ENCODE measurements at regions not wholly inside any gene's neighbourhood (a gene's known extent, or its start where the extent isn't known, plus 50 kb on each side); places are given as distances from the start of the nearest gene placed in this dataset.
"Not testable (repeated sequence)": the region's sequence is repeated elsewhere in the genome, so short reads cannot be mapped to it uniquely, and the experiment has no call there.

DNA sequence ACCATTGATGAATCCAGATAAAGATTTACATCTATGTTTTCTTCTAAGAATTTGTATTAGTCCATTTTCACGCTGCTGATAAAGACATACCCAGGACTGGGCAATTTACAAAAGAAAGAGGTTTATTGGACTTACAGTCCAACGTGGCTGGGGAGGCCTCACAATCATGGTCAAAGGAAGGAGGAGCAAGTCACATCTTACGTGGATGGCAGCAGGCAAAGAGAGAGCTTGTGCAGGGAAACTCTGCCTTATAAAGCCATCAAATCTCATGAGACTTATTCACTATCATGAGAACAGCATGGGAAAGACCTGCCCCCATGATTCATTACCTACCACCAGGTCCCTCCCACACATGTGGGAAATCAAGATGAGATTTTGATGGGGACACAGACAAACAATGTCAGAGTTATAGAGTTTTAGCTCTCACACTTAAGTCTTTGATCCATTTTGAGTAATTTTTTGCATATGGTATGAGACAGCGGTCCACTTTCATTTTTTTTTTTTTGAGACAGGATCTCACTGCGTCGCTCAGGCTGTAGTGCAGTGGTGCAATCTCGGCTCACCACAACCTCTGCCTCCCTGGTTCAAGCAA lies 53.5 kb upstream of the JADE2 start:
- H2AFZ ChIP-seq; H3K27ac ChIP-seq; H3K9me2 ChIP-seq (replicated peaks; ENCODE audit: insufficient read depth); H3K4me1 ChIP-seq (ENCODE audit: insufficient read depth); H4K20me1 ChIP-seq (ENCODE audit: insufficient read depth, poor library complexity, severe bottlenecking); H3K36me3 ChIP-seq (replicated peaks; ENCODE audit: insufficient read depth, low read depth); H3K4me3 ChIP-seq; H3K79me2 ChIP-seq; DNase-seq (ENCODE audit: low spot score); H3K9me3 ChIP-seq (ENCODE audit: low read depth); H3K4me2 ChIP-seq; H3K27me3 ChIP-seq: not testable (repeated sequence)
- WGBS (ENCODE audit: low lambda C conversion rate, missing lambda C conversion rate), result 91% methylated on average over 7 of the region's 7 CpGs

- TF ChIP-seq EZH2 (IDR thresholded peaks at IDR 0.05; ENCODE audit: borderline replicate concordance) (no peak), EZH2phosphoT487 (IDR thresholded peaks at IDR 0.05; ENCODE audit: low read depth, severe bottlenecking, unreplicated experiment) (no peak), CTCF (IDR thresholded peaks at IDR 0.05; ENCODE audit: poor library complexity) (no peak)
- H3K9me3 ChIP-seq (ENCODE audit: low read depth), result no peaks in the 10 kb centered on the region
- no peak overlapping the region for H3K4me2 ChIP-seq
- no peak for DNase-seq (ENCODE audit: low spot score)
- no peaks in the 10 kb centered on the region for H3K36me3 ChIP-seq (replicated peaks; ENCODE audit: insufficient read depth, low read depth)
- no peak overlapping the region for H2AFZ ChIP-seq
- H3K79me2 ChIP-seq, result no peaks in the 10 kb centered on the region
- whole genome bisulfite sequencing (ENCODE audit: low lambda C conversion rate, missing lambda C conversion rate), result 84% methylated on average over 3 of the region's 3 CpGs
- H3K4me3 ChIP-seq, result no peak overlapping the region
- no peak overlapping the region for H3K27ac ChIP-seq
- H3K9me2 ChIP-seq (replicated peaks; ENCODE audit: insufficient read depth), result no peaks in the 10 kb centered on the region
- no peaks in the 10 kb centered on the region for H4K20me1 ChIP-seq (ENCODE audit: insufficient read depth, poor library complexity, severe bottlenecking)
- peaks cover 25% of the 10 kb centered on the region for H3K4me1 ChIP-seq (ENCODE audit: insufficient read depth)
- H3K27me3 ChIP-seq, result no peaks in the 10 kb centered on the region
Observed at GRCh38 chr5:134468921-134469400, 56.5 kb upstream of the JADE2 start.

DNA sequence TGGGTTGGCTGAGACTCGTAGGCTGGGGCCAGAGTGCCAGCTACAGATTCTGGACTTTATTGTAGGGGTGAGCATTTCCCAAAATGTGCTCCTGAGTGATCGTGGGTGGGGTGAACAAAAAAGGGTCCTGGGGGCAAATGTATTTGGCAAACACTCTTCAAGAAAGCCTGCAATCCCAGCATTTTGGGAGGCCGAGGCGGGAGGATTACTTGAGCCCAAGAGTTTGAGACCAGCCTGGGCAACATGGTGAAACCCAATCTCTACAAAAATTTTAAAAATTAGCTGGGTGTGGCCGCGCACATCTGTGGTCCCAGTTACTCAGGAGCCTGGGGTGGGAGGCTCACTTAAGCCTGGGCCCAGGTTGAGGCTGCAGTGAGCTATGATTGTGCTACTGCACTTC lies 55.5 kb upstream of the CDKN2AIPNL start:
- Histone ChIP-seq H2AFZ (no peak overlapping the region), H3K9me3 (ENCODE audit: low read depth) (no peaks in the 10 kb centered on the region), H3K4me3 (no peak overlapping the region), H3K36me3 (replicated peaks; ENCODE audit: insufficient read depth, low read depth) (no peaks in the 10 kb centered on the region), H3K4me2 (peak overlapping the region; percentile 83), H3K9me2 (replicated peaks; ENCODE audit: insufficient read depth) (no peaks in the 10 kb centered on the region), H3K27ac (peak overlapping the region; percentile 96), H3K4me1 (ENCODE audit: insufficient read depth) (peaks cover 25% of the 10 kb centered on the region), H3K27me3 (no peaks in the 10 kb centered on the region), H3K79me2 (no peaks in the 10 kb centered on the region), H4K20me1 (ENCODE audit: insufficient read depth, poor library complexity, severe bottlenecking) (no peaks in the 10 kb centered on the region)
- 93% methylated on average over 6 of the region's 6 CpGs for WGBS (ENCODE audit: low lambda C conversion rate, missing lambda C conversion rate)
- no peak for TF ChIP-seq EZH2phosphoT487 (IDR thresholded peaks at IDR 0.05; ENCODE audit: low read depth, severe bottlenecking, unreplicated experiment)
- TF ChIP-seq EZH2 (IDR thresholded peaks at IDR 0.05; ENCODE audit: borderline replicate concordance), result no peak
- no peak for TF ChIP-seq CTCF (IDR thresholded peaks at IDR 0.05; ENCODE audit: poor library complexity)
- DNase-seq (ENCODE audit: low spot score), result no peak

DNA sequence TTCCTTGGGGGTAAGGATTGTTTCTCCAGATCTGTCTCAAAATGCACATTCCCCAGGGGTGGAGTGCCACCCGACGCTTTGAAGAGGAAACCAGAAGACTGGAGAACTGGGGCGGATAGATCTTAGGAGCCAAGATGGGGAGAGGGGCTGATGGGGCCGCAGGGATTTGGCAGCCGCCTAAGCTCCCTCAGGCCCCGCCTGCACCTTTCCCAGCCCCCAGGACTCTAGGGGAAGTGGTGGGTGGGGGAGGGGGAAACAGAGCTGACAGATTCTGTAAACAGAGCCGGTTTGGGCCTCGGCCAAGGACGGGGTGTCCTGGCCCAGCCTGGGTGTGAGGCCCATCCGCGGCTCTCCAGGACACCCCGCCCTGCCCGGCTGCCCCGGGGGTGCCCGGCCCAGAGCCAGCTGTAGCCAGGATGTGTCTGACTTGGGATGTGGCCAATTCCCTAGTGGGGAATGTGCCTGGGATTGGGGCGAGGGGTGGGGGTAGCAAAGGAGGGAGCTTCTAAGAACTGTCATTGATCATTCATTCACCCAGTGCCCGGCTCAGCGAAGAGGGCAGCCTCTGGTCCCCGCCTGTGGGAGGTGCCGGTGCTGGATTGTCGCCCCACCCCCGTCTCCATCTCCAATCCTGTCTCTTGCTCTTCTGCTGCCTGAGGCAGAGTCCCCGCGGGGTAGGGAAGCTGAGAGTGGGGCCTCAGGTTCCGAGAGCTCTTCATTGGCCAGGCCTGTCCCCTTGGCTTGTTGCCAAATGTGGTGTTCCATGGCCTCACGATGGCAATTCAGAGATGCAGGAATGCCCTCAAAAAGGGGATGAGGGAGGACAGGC lies 54.8 kb upstream of the CDKN2AIPNL start:
- Histone ChIP-seq H3K4me2 (peak overlapping the region; percentile 83), H3K27me3 (no peaks in the 10 kb centered on the region), H4K20me1 (ENCODE audit: insufficient read depth, poor library complexity, severe bottlenecking) (no peaks in the 10 kb centered on the region), H3K27ac (peak overlapping the region; percentile 96), H3K4me3 (peak overlapping the region; percentile 25), H3K4me1 (ENCODE audit: insufficient read depth) (peaks cover 25% of the 10 kb centered on the region), H2AFZ (peak overlapping the region; percentile 38), H3K79me2 (no peaks in the 10 kb centered on the region), H3K36me3 (replicated peaks; ENCODE audit: insufficient read depth, low read depth) (no peaks in the 10 kb centered on the region), H3K9me2 (replicated peaks; ENCODE audit: insufficient read depth) (no peaks in the 10 kb centered on the region), H3K9me3 (ENCODE audit: low read depth) (no peaks in the 10 kb centered on the region)
- WGBS (ENCODE audit: low lambda C conversion rate, missing lambda C conversion rate), result 4% methylated on average over 21 of the region's 26 CpGs
- TF ChIP-seq EZH2 (IDR thresholded peaks at IDR 0.05; ENCODE audit: borderline replicate concordance) (no peak), EZH2phosphoT487 (IDR thresholded peaks at IDR 0.05; ENCODE audit: low read depth, severe bottlenecking, unreplicated experiment) (no peak), CTCF (IDR thresholded peaks at IDR 0.05; ENCODE audit: poor library complexity) (no peak)
- DNase-seq (ENCODE audit: low spot score), result peak; percentile 94

Data from hepatocyte (in vitro differentiated cells).